WTC11 (cell line): ENCODE measurements at regions not wholly inside any gene's neighbourhood (a gene's known extent, or its start where the extent isn't known, plus 50 kb on each side); places are given as distances from the start of the nearest gene placed in this dataset.

Experiments
- ATAC-seq: fragments of 200-7000 bp; cut with Tn5 transposase; 2 replicates; pipeline ENCODE4 v1.10.0; 2021; ENCODE audit warnings: mild to moderate bottlenecking, moderate library complexity
- CTCF ChIA-PET: fragments of 300-600 bp; sonication (Branson Sonifier 250); formaldehyde crosslinking; loops from one replicate; lab custom pipeline; 2021; ENCODE audit warnings: antibody characterized with exemption; lab: Charles Lee
- POLR2A ChIA-PET: fragments of 350-600 bp; sonication (Branson Sonifier 250); formaldehyde crosslinking; loops from one replicate; lab custom pipeline; 2021; ENCODE audit warnings: antibody characterized with exemption; lab: Charles Lee
- DNase-seq: peaks from one replicate; pipeline ENCODE4 v3.0.0; 2021; ENCODE audit warnings: low spot score
- H3K27ac Mint-ChIP-seq: 2 replicates; pipeline ENCODE4 v1.8.0; 2021; ENCODE audit warnings: mixed read lengths
- H3K27me3 Mint-ChIP-seq: 2 replicates; pipeline ENCODE4 v1.8.0; 2021; ENCODE audit warnings: low read depth, mild to moderate bottlenecking, moderate library complexity, mixed read lengths
- H3K36me3 Mint-ChIP-seq: 2 replicates; pipeline ENCODE4 v1.8.0; 2021; ENCODE audit warnings: mixed read lengths
- H3K4me1 Mint-ChIP-seq: 2 replicates; pipeline ENCODE4 v1.8.0; 2022; ENCODE audit warnings: mixed read lengths
- H3K4me3 Mint-ChIP-seq: 2 replicates; pipeline ENCODE4 v1.8.0; 2021; ENCODE audit warnings: mild to moderate bottlenecking, moderate library complexity, mixed read lengths
- H3K9me3 Mint-ChIP-seq: 2 replicates; pipeline ENCODE4 v1.8.0; 2021; ENCODE audit warnings: mixed read lengths
- CBFB ChIP-seq: sonication (generic); formaldehyde crosslinking; IDR thresholded peaks from 2 replicates; pipeline ENCODE4 v1.8.1; 2022; ENCODE audit warnings: mild to moderate bottlenecking, low read depth, missing genetic modification reagents
- CREB1 ChIP-seq: sonication (generic); formaldehyde crosslinking; IDR thresholded peaks from 2 replicates; pipeline ENCODE4 v1.8.0; 2023; ENCODE audit warnings: mild to moderate bottlenecking, missing genetic modification reagents
- CREM ChIP-seq: sonication (generic); formaldehyde crosslinking; IDR thresholded peaks from 2 replicates; pipeline ENCODE4 v1.8.1; 2022; ENCODE audit warnings: mild to moderate bottlenecking, missing genetic modification reagents, moderate library complexity
- ELF4 ChIP-seq: sonication (generic); formaldehyde crosslinking; IDR thresholded peaks from 2 replicates; pipeline ENCODE4 v1.8.1; 2022; ENCODE audit warnings: low read depth, mild to moderate bottlenecking, moderate library complexity, missing genetic modification reagents
- ESRRA ChIP-seq: sonication (generic); formaldehyde crosslinking; IDR thresholded peaks from 2 replicates; pipeline ENCODE4 v1.8.1; 2022; ENCODE audit warnings: mild to moderate bottlenecking, missing genetic modification reagents, borderline replicate concordance
- GABPB1 ChIP-seq: sonication (generic); formaldehyde crosslinking; IDR thresholded peaks from 2 replicates; pipeline ENCODE4 v1.8.1; 2023; ENCODE audit warnings: mild to moderate bottlenecking, missing genetic modification reagents
- GRHL2 ChIP-seq: fragments of 250-450 bp; sonication (Bioruptor Pico); IDR thresholded peaks from 2 replicates; pipeline ENCODE4 v1.8.0; 2022; ENCODE audit warnings: mild to moderate bottlenecking, moderate library complexity; ENCODE audit not compliant: insufficient replicate concordance, severe bottlenecking
- KAT7 ChIP-seq: sonication (generic); formaldehyde crosslinking; IDR thresholded peaks from 2 replicates; pipeline ENCODE4 v1.8.1; 2023; ENCODE audit warnings: missing genetic modification reagents, mild to moderate bottlenecking, borderline replicate concordance
- MXD4 ChIP-seq: fragments of 250-450 bp; sonication (Bioruptor Pico); IDR thresholded peaks from 2 replicates; pipeline ENCODE4 v1.8.0; 2021; ENCODE audit warnings: mild to moderate bottlenecking, moderate library complexity, borderline replicate concordance
- NFE2L1 ChIP-seq: sonication (generic); formaldehyde crosslinking; IDR thresholded peaks from 2 replicates; pipeline ENCODE4 v1.8.1; 2023; ENCODE audit warnings: missing genetic modification reagents
- NFYB ChIP-seq: sonication (generic); formaldehyde crosslinking; conservative IDR thresholded peaks from 2 replicates; pipeline ENCODE4 v1.8.0; 2022; ENCODE audit warnings: low read depth, missing genetic modification reagents
- SOX15 ChIP-seq: fragments of 250-450 bp; sonication (Bioruptor Pico); IDR thresholded peaks from 2 replicates; pipeline ENCODE4 v1.9.0; 2021; ENCODE audit warnings: mild to moderate bottlenecking
- TCF7 ChIP-seq: sonication (generic); formaldehyde crosslinking; IDR thresholded peaks from 2 replicates; pipeline ENCODE4 v1.8.0; 2022; ENCODE audit warnings: mild to moderate bottlenecking, low read depth, missing genetic modification reagents, moderate library complexity
- ZBTB21 ChIP-seq: sonication (generic); formaldehyde crosslinking; IDR thresholded peaks from 2 replicates; pipeline ENCODE4 v1.8.1; 2023; ENCODE audit warnings: mild to moderate bottlenecking, missing genetic modification reagents, borderline replicate concordance
- ZNF263 ChIP-seq: sonication (generic); formaldehyde crosslinking; IDR thresholded peaks from 2 replicates; pipeline ENCODE4 v1.8.1; 2022; ENCODE audit warnings: low read depth, mild to moderate bottlenecking, moderate library complexity, missing genetic modification reagents
- TF ChIP-seq, protein P1 (sequence below): sonication (generic); formaldehyde crosslinking; IDR thresholded peaks from 2 replicates; pipeline ENCODE4 v1.8.1; 2022; ENCODE audit warnings: low read depth, missing genetic modification reagents, borderline replicate concordance
- TF ChIP-seq, protein P2 (sequence below): sonication (generic); formaldehyde crosslinking; IDR thresholded peaks from 2 replicates; pipeline ENCODE4 v1.8.1; 2023; ENCODE audit warnings: mild to moderate bottlenecking, missing genetic modification reagents, borderline replicate concordance
- TF ChIP-seq, protein P3 (sequence below): sonication (generic); formaldehyde crosslinking; IDR thresholded peaks from 2 replicates; pipeline ENCODE4 v1.8.1; 2022; ENCODE audit warnings: mild to moderate bottlenecking, moderate library complexity, missing genetic modification reagents
- TF ChIP-seq, protein P4 (sequence below): fragments of 200-600 bp; IDR thresholded peaks from 2 replicates; pipeline ENCODE4 v1.8.0; 2022; ENCODE audit warnings: antibody characterized with exemption

DNA sequence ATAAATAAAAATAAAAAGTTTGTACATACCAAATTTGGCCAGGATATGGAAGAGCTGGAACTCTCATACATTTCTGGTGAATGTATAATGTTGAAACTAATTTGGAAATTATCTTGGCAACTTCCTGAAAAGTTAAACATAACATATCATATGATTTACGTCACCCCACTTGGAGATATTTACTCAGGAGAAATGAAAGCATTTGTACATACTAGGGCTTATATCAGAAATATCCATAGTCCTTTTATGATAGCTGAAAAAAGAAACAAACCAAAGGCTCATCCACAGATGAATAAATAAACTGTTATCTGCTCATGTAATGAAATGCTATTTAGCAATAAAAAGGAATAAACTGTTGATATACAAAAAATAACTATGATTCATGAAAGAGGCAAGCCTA, 318.2 kb upstream of the NRXN1 start (continued):
- TF ChIP-seq, protein P1, sequence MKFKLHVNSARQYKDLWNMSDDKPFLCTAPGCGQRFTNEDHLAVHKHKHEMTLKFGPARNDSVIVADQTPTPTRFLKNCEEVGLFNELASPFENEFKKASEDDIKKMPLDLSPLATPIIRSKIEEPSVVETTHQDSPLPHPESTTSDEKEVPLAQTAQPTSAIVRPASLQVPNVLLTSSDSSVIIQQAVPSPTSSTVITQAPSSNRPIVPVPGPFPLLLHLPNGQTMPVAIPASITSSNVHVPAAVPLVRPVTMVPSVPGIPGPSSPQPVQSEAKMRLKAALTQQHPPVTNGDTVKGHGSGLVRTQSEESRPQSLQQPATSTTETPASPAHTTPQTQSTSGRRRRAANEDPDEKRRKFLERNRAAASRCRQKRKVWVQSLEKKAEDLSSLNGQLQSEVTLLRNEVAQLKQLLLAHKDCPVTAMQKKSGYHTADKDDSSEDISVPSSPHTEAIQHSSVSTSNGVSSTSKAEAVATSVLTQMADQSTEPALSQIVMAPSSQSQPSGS = no peak
- TF ChIP-seq, protein P2, sequence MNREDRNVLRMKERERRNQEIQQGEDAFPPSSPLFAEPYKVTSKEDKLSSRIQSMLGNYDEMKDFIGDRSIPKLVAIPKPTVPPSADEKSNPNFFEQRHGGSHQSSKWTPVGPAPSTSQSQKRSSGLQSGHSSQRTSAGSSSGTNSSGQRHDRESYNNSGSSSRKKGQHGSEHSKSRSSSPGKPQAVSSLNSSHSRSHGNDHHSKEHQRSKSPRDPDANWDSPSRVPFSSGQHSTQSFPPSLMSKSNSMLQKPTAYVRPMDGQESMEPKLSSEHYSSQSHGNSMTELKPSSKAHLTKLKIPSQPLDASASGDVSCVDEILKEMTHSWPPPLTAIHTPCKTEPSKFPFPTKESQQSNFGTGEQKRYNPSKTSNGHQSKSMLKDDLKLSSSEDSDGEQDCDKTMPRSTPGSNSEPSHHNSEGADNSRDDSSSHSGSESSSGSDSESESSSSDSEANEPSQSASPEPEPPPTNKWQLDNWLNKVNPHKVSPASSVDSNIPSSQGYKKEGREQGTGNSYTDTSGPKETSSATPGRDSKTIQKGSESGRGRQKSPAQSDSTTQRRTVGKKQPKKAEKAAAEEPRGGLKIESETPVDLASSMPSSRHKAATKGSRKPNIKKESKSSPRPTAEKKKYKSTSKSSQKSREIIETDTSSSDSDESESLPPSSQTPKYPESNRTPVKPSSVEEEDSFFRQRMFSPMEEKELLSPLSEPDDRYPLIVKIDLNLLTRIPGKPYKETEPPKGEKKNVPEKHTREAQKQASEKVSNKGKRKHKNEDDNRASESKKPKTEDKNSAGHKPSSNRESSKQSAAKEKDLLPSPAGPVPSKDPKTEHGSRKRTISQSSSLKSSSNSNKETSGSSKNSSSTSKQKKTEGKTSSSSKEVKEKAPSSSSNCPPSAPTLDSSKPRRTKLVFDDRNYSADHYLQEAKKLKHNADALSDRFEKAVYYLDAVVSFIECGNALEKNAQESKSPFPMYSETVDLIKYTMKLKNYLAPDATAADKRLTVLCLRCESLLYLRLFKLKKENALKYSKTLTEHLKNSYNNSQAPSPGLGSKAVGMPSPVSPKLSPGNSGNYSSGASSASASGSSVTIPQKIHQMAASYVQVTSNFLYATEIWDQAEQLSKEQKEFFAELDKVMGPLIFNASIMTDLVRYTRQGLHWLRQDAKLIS (CRISPR knock-in tag) = no peak

DNA sequence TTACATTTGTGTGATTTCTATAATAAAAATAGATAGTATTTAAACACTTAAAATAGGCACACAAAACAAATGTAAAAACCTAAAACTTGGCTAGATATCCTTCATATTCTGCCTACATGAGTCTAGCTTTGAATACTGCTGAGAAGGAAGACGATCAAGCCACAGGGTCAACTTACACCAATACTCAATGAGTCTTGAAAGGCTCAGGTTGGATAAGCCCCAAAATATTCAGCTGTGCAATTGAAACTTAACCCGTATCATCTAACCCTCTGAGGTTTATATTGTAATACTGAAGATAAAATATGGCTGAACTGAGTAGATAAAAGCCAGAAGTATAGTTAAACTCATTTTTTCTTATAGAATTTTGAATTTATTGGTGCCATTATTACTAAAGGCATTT, 313.0 kb upstream of the NRXN1 start:
- CTCF ChIA-PET = no interaction called here
- H3K36me3 Mint-ChIP-seq = no peaks in the 10 kb centered on the region
- H3K4me3 Mint-ChIP-seq = no peak overlapping the region
- no peak overlapping the region for H3K27ac Mint-ChIP-seq
- no peaks in the 10 kb centered on the region for H3K9me3 Mint-ChIP-seq
- ATAC-seq (no peak), DNase-seq (no peak)
- POLR2A ChIA-PET = no interaction called here
- peaks cover 4% of the 10 kb centered on the region for H3K4me1 Mint-ChIP-seq
- H3K27me3 Mint-ChIP-seq = no peaks in the 10 kb centered on the region
- no peak for TF ChIP-seq ZNF263 (CRISPR knock-in tag)
- TF ChIP-seq MXD4 (CRISPR knock-in tag) = no peak
- no peak for TF ChIP-seq NFYB
- TF ChIP-seq GRHL2 (CRISPR knock-in tag) = no peak
- no peak for TF ChIP-seq CBFB (CRISPR knock-in tag)
- no peak for TF ChIP-seq GABPB1 (CRISPR knock-in tag)
- TF ChIP-seq ESRRA (CRISPR knock-in tag) = no peak
- TF ChIP-seq, protein P3, sequence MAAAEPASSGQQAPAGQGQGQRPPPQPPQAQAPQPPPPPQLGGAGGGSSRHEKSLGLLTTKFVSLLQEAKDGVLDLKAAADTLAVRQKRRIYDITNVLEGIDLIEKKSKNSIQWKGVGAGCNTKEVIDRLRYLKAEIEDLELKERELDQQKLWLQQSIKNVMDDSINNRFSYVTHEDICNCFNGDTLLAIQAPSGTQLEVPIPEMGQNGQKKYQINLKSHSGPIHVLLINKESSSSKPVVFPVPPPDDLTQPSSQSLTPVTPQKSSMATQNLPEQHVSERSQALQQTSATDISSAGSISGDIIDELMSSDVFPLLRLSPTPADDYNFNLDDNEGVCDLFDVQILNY (CRISPR knock-in tag) = no peak
- no peak for TF ChIP-seq CREB1 (CRISPR knock-in tag)
- no peak for TF ChIP-seq CREM (CRISPR knock-in tag)
- TF ChIP-seq KAT7 = no peak
- no peak for TF ChIP-seq NFE2L1 (CRISPR knock-in tag)
- no peak for TF ChIP-seq ZBTB21 (CRISPR knock-in tag)
- TF ChIP-seq, protein P4, sequence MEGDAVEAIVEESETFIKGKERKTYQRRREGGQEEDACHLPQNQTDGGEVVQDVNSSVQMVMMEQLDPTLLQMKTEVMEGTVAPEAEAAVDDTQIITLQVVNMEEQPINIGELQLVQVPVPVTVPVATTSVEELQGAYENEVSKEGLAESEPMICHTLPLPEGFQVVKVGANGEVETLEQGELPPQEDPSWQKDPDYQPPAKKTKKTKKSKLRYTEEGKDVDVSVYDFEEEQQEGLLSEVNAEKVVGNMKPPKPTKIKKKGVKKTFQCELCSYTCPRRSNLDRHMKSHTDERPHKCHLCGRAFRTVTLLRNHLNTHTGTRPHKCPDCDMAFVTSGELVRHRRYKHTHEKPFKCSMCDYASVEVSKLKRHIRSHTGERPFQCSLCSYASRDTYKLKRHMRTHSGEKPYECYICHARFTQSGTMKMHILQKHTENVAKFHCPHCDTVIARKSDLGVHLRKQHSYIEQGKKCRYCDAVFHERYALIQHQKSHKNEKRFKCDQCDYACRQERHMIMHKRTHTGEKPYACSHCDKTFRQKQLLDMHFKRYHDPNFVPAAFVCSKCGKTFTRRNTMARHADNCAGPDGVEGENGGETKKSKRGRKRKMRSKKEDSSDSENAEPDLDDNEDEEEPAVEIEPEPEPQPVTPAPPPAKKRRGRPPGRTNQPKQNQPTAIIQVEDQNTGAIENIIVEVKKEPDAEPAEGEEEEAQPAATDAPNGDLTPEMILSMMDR = no peak
- TF ChIP-seq TCF7 (CRISPR knock-in tag) = no peak
- TF ChIP-seq SOX15 = no peak
- TF ChIP-seq ELF4 = no peak
